GM23338 (cell line): ENCODE measurements at regions not wholly inside any gene's neighbourhood (a gene's known extent, or its start where the extent isn't known, plus 50 kb on each side); places are given as distances from the start of the nearest gene placed in this dataset.

ENCODE experiments used
- CREB1 ChIP-seq: fragments of 250-450 bp; sonication (Bioruptor Pico); IDR thresholded peaks from 2 replicates; pipeline ENCODE4 v1.5.0; 2020; ENCODE audit warnings: low read depth, mild to moderate bottlenecking, moderate library complexity
- CTCF ChIP-seq, 2 experiments: fragments of 200-600 bp in 1 of 2; sonication (generic) in 1 of 2; conservative IDR thresholded peaks; 2 replicates each; pipeline versions ENCODE4 v1.5.1 to v1.6.1; 2016 to 2017; ENCODE audit warnings: antibody characterized with exemption in 2 of 2, low read depth in 2 of 2, mild to moderate bottlenecking in 2 of 2, moderate library complexity in 1 of 2
- EZH2 ChIP-seq: fragments of 200-600 bp; sonication (generic); IDR thresholded peaks from one replicate; pipeline ENCODE4 v1.8.0; 2017; ENCODE audit warnings: antibody characterized with exemption, mild to moderate bottlenecking, low read depth; ENCODE audit not compliant: unreplicated experiment

DNA sequence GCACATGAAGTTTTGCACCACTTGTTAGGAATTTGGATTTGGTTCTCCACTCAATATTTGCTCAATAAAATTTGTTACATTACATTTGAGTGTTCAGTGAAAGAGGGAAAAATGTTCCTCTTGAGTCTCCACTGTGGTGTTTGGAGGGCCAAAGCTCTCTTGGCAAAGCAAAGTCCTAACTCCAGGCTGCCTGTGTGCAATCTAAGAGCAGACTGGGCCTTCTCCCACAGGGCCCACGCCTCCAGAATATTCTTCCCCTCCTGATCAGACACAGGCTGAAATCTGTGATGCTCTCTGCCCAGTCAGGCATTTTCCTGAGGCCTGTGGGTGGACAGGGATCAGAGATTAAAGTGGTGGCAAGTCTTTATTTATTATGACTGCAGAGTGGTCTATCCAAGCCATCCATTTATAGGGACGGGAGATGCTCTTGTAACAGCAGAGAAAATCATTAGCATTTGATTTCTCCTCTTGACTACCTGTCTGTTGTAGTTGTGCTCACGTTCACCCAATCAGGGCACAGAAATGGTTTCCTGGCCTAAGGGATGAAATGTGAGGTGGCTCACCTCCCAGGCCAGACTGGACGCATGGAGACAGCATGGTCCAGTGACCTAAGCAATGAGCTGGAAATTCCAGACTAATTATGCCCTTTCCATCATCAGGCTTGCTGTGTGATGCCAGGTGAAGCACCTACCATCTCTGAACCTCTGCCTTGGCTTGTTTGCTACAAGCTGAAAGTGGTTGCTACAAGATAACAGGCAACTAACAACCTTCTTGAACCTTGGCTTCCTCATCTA, 147.1 kb upstream of the NRBF2 start:
- TF ChIP-seq CREB1 (CRISPR knock-in tag): no peak
- no peak for TF ChIP-seq CTCF (conservative IDR thresholded peaks at IDR 0.05; ENCODE audit: low read depth in 2 of 2)
- TF ChIP-seq EZH2: no peak
